AG04450 (cell line): ENCODE measurements at regions not wholly inside any gene's neighbourhood (a gene's known extent, or its start where the extent isn't known, plus 50 kb on each side); places are given as distances from the start of the nearest gene placed in this dataset.

Source experiments
- CTCF ChIA-PET: fragments of 300-600, 350-600 bp; formaldehyde crosslinking; extraction: SDS; loops from one replicate; lab custom pipeline; 2022; ENCODE audit warnings: antibody characterized with exemption, inconsistent platforms; lab: Charles Lee
- POLR2A ChIA-PET: fragments of 350-600 bp; formaldehyde crosslinking; extraction: SDS; loops from one replicate; lab custom pipeline; 2021; ENCODE audit warnings: antibody characterized with exemption, inconsistent platforms; lab: Yijun Ruan, JAX
- DNase-seq: peaks from one replicate; pipeline ENCODE4 v3.0.0-alpha.2; 2011; ENCODE audit warnings: low read depth, low spot score
- H3K27ac ChIP-seq: one replicate; pipeline ENCODE4 v1.5.1; 2012; ENCODE audit warnings: low read depth, low read length, control low read depth
- H3K27me3 ChIP-seq: one replicate; pipeline ENCODE4 v1.6.0; 2012; ENCODE audit warnings: low read length; ENCODE audit not compliant: control insufficient read depth, insufficient read depth
- H3K4me3 ChIP-seq: 2 replicates; pipeline ENCODE4 v1.5.1; 2011; ENCODE audit warnings: mild to moderate bottlenecking, low read depth, low read length, control low read depth
- H3K9me3 ChIP-seq: 2 replicates; pipeline ENCODE4 v1.5.1; 2012; ENCODE audit warnings: low read length; ENCODE audit not compliant: control insufficient read depth, insufficient read depth
- CTCF ChIP-seq: IDR thresholded peaks from 2 replicates; pipeline ENCODE4 v1.5.1; 2011; ENCODE audit warnings: low read depth, low read length, control low read depth, inconsistent platforms

- H3K9me3 ChIP-seq, result peaks cover 14% of the 10 kb centered on the region
Observed at GRCh38 chr5:85591311-85591710, 1026.4 kb upstream of the COX7C start.

GRCh38 chr5:85602843-85603242 is 1014.9 kb upstream of the COX7C start:
- ChIA-PET CTCF (no interaction called here), POLR2A (no interaction called here)
- H3K9me3 ChIP-seq, result peaks cover 16% of the 10 kb centered on the region; the same call in 1 of the 2 replicates
- TF ChIP-seq CTCF, result no peak
- no peak for DNase-seq
- no peak overlapping the region for H3K27ac ChIP-seq
- no peaks in the 10 kb centered on the region for H3K27me3 ChIP-seq
- H3K4me3 ChIP-seq, result no peak overlapping the region

More at GRCh38 chr5:85591311-85591710, 1026.4 kb upstream of the COX7C start:
- Histone ChIP-seq H3K4me3 (no peak overlapping the region), H3K27me3 (no peaks in the 10 kb centered on the region), H3K27ac (no peak overlapping the region)
- DNase-seq, result no peak
- ChIA-PET CTCF (no interaction called here), POLR2A (no interaction called here)
- no peak for TF ChIP-seq CTCF

- TF ChIP-seq CTCF, result no peak
- no peaks in the 10 kb centered on the region for H3K27me3 ChIP-seq
- no peak overlapping the region for H3K27ac ChIP-seq
- POLR2A ChIA-PET, result no interaction called here
- DNase-seq, result no peak
- no peak overlapping the region for H3K4me3 ChIP-seq
- peaks cover 16% of the 10 kb centered on the region; the same call in 1 of the 2 replicates for H3K9me3 ChIP-seq
- CTCF ChIA-PET, result no interaction called here
Observed at GRCh38 chr5:85604378-85604777, 1013.4 kb upstream of the COX7C start.

GRCh38 chr5:85604786-85605185 is 1013.0 kb upstream of the COX7C start:
- no peak overlapping the region for H3K27ac ChIP-seq
- ChIA-PET POLR2A (no interaction called here), CTCF (no interaction called here)
- peaks cover 16% of the 10 kb centered on the region; the same call in 1 of the 2 replicates for H3K9me3 ChIP-seq
- no peaks in the 10 kb centered on the region for H3K27me3 ChIP-seq
- TF ChIP-seq CTCF, result no peak
- no peak overlapping the region for H3K4me3 ChIP-seq
- DNase-seq, result no peak

- DNase-seq, result no peak
- ChIA-PET POLR2A (no interaction called here), CTCF (no interaction called here)
- Histone ChIP-seq H3K27me3 (no peaks in the 10 kb centered on the region), H3K9me3 (peaks cover 16% of the 10 kb centered on the region; the same call in 1 of the 2 replicates), H3K27ac (no peak overlapping the region), H3K4me3 (no peak overlapping the region)
- TF ChIP-seq CTCF, result no peak
Observed at GRCh38 chr5:85605381-85605780, 1012.4 kb upstream of the COX7C start.
